Astrocyte (in vitro differentiated cells and primary cell): ENCODE measurements at regions not wholly inside any gene's neighbourhood (a gene's known extent, or its start where the extent isn't known, plus 50 kb on each side); places are given as distances from the start of the nearest gene placed in this dataset.
"Not testable (repeated sequence)": the region's sequence is repeated elsewhere in the genome, so short reads cannot be mapped to it uniquely, and the experiment has no call there.

Source experiments
- CTCF ChIP-seq: IDR thresholded peaks from 2 replicates; pipeline ENCODE4 v1.5.1; 2011; ENCODE audit warnings: low read depth, mild to moderate bottlenecking, inconsistent platforms, low read length, moderate library complexity; ENCODE audit not compliant: insufficient read depth
- EZH2 ChIP-seq: IDR thresholded peaks from 2 replicates; pipeline ENCODE4 v1.6.1; 2012; ENCODE audit warnings: mild to moderate bottlenecking, low read length, inconsistent platforms; ENCODE audit not compliant: insufficient read depth

GRCh38 chr16:60126115-60126514, 1392.0 kb upstream of the GOT2 start:
- not testable (repeated sequence) for TF ChIP-seq CTCF, EZH2
